PC-3 (cell line): ENCODE measurements at regions not wholly inside any gene's neighbourhood (a gene's known extent, or its start where the extent isn't known, plus 50 kb on each side); places are given as distances from the start of the nearest gene placed in this dataset.

Experiments
- ATAC-seq: fragments of 200-7000 bp; cut with Tn5 transposase; 2 replicates; pipeline ENCODE4 v1.9.1; 2020; ENCODE audit warnings: mild to moderate bottlenecking, moderate library complexity
- BruUV-seq: library from RNA; stranded (reverse); fragments of 400-500 nt; replicated peaks from 2 replicates; lab custom pipeline; 2021; lab: Mats Ljungman, UMichigan
- CTCF ChIA-PET: fragments of 300-600 bp; sonication (Branson Sonifier 250); formaldehyde crosslinking; loops from one replicate; lab custom pipeline; 2022; ENCODE audit warnings: antibody characterized with exemption; lab: Charles Lee
- POLR2A ChIA-PET: fragments of 300-600 bp; sonication (Branson Sonifier 250); formaldehyde crosslinking; loops from one replicate; lab custom pipeline; 2022; ENCODE audit warnings: antibody characterized with exemption; ENCODE audit not compliant: unreplicated experiment; lab: Charles Lee
- DNase-seq: peaks from one replicate; pipeline ENCODE4 v3.0.0-alpha.2; 2015
- H2AFZ ChIP-seq: fragments of 300-600 bp; sonication (generic); 2 replicates; pipeline ENCODE4 v1.6.0; 2016; ENCODE audit warnings: antibody characterized with exemption, low read length
- H3F3A ChIP-seq: fragments of 300-600 bp; sonication (generic); one replicate; pipeline ENCODE4 v1.6.0; 2017; ENCODE audit warnings: antibody characterized with exemption, low read length, control low read depth, mild to moderate bottlenecking; ENCODE audit not compliant: unreplicated experiment
- H3K27ac ChIP-seq: fragments of 300-600 bp; sonication (generic); 2 replicates; pipeline ENCODE4 v1.5.1; 2016; ENCODE audit warnings: mild to moderate bottlenecking, low read length
- H3K27me3 ChIP-seq: fragments of 300-600 bp; sonication (generic); 2 replicates; pipeline ENCODE4 v1.6.1; 2016; ENCODE audit warnings: low read length, mixed read lengths
- H3K36me3 ChIP-seq: fragments of 300-600 bp; sonication (generic); 2 replicates; pipeline ENCODE4 v1.6.1; 2016; ENCODE audit warnings: low read depth, mixed run types, low read length, mixed read lengths
- H3K4me1 ChIP-seq: fragments of 300-600 bp; sonication (generic); 2 replicates; pipeline ENCODE4 v1.5.1; 2016; ENCODE audit warnings: low read length; ENCODE audit not compliant: insufficient read depth
- H3K4me2 ChIP-seq: fragments of 300-600 bp; sonication (generic); 2 replicates; pipeline ENCODE4 v1.6.0; 2016; ENCODE audit warnings: low read length
- H3K4me3 ChIP-seq: fragments of 300-600 bp; sonication (generic); 2 replicates; pipeline ENCODE4 v1.5.1; 2016; ENCODE audit warnings: mild to moderate bottlenecking, low read length, mixed read lengths
- H3K79me2 ChIP-seq: fragments of 300-600 bp; sonication (generic); 2 replicates; pipeline ENCODE4 v1.6.1; 2017; ENCODE audit warnings: low read length, mixed read lengths
- H3K9ac ChIP-seq: fragments of 300-600 bp; sonication (generic); 2 replicates; pipeline ENCODE4 v1.6.0; 2016; ENCODE audit warnings: mild to moderate bottlenecking, low read length
- H3K9me2 ChIP-seq: fragments of 300-600 bp; sonication (generic); replicated peaks from 2 replicates; pipeline ENCODE4 v1.6.1; 2016; ENCODE audit warnings: mixed run types, low read length, mixed read lengths
- H3K9me3 ChIP-seq: fragments of 300-600 bp; sonication (generic); 2 replicates; pipeline ENCODE4 v1.6.1; 2016; ENCODE audit warnings: low read length, mixed read lengths
- H4K20me1 ChIP-seq: fragments of 300-600 bp; sonication (generic); 2 replicates; pipeline ENCODE4 v1.6.1; 2016; ENCODE audit warnings: low read length, mixed read lengths
- EZH2 ChIP-seq: fragments of 300-600 bp; sonication (generic); IDR thresholded peaks from one replicate; pipeline ENCODE4 v1.6.1; 2017; ENCODE audit warnings: antibody characterized with exemption, mild to moderate bottlenecking, low read length; ENCODE audit not compliant: unreplicated experiment
- EZH2phosphoT487 ChIP-seq: fragments of 300-600 bp; sonication (generic); IDR thresholded peaks from 2 replicates; pipeline ENCODE4 v1.6.1; 2018; ENCODE audit warnings: mild to moderate bottlenecking, antibody characterized with exemption, low read length, borderline replicate concordance
- intact Hi-C: fragments of 100-400 bp; cut with micrococcal nuclease; formaldehyde crosslinking; loops from 2 replicates; pipeline ENCODE4 v1.9.0; 2023
- TF ChIP-seq, protein P1 (sequence below): fragments of 300-600 bp; sonication (generic); conservative IDR thresholded peaks from 2 replicates; pipeline ENCODE4 v1.5.1; 2017; ENCODE audit warnings: antibody characterized with exemption, low read depth, mild to moderate bottlenecking, low read length

DNA sequence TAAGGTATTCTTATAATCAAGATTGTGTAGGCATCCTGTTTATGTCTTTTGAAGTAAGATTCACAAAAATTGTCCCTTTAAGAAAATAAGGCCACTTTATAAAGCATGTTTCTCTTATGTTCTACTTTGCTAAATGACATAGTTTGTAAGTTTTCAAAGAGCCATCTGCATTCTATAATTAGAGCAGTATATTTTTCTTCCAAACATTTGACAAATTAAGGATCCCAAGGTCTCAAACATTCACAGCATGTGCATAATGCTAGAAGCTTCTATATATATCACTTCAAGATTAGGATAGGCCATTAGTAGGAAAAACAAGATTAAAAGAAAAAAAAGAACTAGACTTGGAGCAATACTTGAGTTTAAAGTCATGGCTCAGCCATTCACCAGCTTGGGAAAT is 55.9 kb upstream of the DOK5 start:
- H3K4me1 ChIP-seq = no peaks in the 10 kb centered on the region
- no peak overlapping the region for H3K4me3 ChIP-seq
- H2AFZ ChIP-seq = no peak overlapping the region
- no peaks in the 10 kb centered on the region; the same call in 1 of the 2 replicates for H3K9me3 ChIP-seq
- H3K9ac ChIP-seq = no peak overlapping the region
- H3K4me2 ChIP-seq = no peak overlapping the region
- H3F3A ChIP-seq = no peaks in the 10 kb centered on the region
- H3K9me2 ChIP-seq = no peaks in the 10 kb centered on the region
- ChIA-PET POLR2A (no interaction called here), CTCF (no interaction called here)
- no peaks in the 10 kb centered on the region for H3K79me2 ChIP-seq
- no peaks in the 10 kb centered on the region for H3K36me3 ChIP-seq
- intact Hi-C loops = no loop called here
- ATAC-seq (no peak), DNase-seq (no peak)
- no TSS peak for BruUV-seq
- TF ChIP-seq EZH2phosphoT487 = no peak
- TF ChIP-seq, protein P1, sequence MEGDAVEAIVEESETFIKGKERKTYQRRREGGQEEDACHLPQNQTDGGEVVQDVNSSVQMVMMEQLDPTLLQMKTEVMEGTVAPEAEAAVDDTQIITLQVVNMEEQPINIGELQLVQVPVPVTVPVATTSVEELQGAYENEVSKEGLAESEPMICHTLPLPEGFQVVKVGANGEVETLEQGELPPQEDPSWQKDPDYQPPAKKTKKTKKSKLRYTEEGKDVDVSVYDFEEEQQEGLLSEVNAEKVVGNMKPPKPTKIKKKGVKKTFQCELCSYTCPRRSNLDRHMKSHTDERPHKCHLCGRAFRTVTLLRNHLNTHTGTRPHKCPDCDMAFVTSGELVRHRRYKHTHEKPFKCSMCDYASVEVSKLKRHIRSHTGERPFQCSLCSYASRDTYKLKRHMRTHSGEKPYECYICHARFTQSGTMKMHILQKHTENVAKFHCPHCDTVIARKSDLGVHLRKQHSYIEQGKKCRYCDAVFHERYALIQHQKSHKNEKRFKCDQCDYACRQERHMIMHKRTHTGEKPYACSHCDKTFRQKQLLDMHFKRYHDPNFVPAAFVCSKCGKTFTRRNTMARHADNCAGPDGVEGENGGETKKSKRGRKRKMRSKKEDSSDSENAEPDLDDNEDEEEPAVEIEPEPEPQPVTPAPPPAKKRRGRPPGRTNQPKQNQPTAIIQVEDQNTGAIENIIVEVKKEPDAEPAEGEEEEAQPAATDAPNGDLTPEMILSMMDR = no peak
- TF ChIP-seq EZH2 = no peak
- peaks cover 8% of the 10 kb centered on the region; the same call in 1 of the 2 replicates for H3K27me3 ChIP-seq
- H3K27ac ChIP-seq = no peak overlapping the region
- no peaks in the 10 kb centered on the region for H4K20me1 ChIP-seq
